ENCODE measurements at regions not wholly inside any gene's neighbourhood (a gene's known extent, or its start where the extent isn't known, plus 50 kb on each side); places are given as distances from the start of the nearest gene placed in this dataset.

DNA sequence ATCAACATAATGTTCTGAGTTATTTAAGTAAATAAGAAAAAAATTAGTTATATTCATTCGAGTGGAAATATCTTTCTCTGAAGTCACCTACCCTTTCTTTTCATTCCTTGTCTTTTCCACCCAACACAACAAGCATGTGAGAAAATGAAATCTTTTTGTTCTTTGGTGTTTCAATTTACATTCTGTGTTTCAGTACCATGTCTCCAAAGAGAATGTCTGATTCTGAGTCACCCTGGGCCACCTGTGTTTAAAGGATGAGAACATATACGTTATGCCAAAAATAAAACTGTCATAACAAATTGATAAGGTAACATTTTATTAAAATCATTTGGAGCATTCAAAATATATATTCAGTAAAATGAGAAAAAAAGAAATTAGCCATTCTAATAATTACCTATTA lies 470.8 kb downstream of the ZNF804A start:
- no peak for DNase-seq

DNA sequence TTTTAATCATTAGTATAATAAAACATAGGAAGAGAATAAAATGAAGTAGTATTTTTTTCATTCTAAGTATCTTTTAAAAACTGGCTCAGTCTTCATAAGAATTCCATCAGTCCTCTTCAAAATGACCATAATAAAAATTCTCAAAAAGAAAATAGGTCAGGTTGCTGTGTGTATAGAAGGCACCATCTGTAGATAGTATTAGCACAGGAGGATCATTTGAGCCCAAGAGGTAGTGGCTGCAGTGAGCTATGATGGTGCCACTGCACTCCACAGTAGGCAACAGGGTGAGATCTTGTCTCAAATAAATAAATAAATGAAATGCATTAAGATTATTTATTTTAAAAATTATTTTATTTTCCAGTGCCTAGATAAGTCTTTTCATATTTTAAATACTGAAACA lies 475.8 kb downstream of the ZNF804A start:
- Mint-ChIP-seq H3K36me3 (ENCODE audit: low read depth) (no peaks in the 10 kb centered on the region), H3K27me3 (ENCODE audit: insufficient read depth) (no peaks in the 10 kb centered on the region), H3K4me3 (no peak overlapping the region), H3K4me1 (no peaks in the 10 kb centered on the region), H3K9me3 (no peaks in the 10 kb centered on the region), H3K27ac (no peak overlapping the region)
- no peaks in the 10 kb centered on the region for H3K4me1 ChIP-seq (ENCODE audit: control insufficient read depth, insufficient read depth, low read length)
- no peaks in the 10 kb centered on the region for H3K9me3 ChIP-seq (ENCODE audit: control insufficient read depth, low read length)
- no peaks in the 10 kb centered on the region for H3K27me3 ChIP-seq (ENCODE audit: control insufficient read depth, insufficient read depth, low read length, poor library complexity, severe bottlenecking)
- no peaks in the 10 kb centered on the region for H3K36me3 ChIP-seq (ENCODE audit: control insufficient read depth, insufficient read depth, low read length)
- no peak overlapping the region for H3K27ac ChIP-seq (ENCODE audit: low read depth, low read length)
- DNase-seq: no peak
- H3K9ac ChIP-seq (ENCODE audit: extremely low read depth, low read length, poor library complexity, severe bottlenecking): no peak overlapping the region
- H3K4me3 ChIP-seq (ENCODE audit: low read length): no peak overlapping the region
- TF ChIP-seq, protein P1, sequence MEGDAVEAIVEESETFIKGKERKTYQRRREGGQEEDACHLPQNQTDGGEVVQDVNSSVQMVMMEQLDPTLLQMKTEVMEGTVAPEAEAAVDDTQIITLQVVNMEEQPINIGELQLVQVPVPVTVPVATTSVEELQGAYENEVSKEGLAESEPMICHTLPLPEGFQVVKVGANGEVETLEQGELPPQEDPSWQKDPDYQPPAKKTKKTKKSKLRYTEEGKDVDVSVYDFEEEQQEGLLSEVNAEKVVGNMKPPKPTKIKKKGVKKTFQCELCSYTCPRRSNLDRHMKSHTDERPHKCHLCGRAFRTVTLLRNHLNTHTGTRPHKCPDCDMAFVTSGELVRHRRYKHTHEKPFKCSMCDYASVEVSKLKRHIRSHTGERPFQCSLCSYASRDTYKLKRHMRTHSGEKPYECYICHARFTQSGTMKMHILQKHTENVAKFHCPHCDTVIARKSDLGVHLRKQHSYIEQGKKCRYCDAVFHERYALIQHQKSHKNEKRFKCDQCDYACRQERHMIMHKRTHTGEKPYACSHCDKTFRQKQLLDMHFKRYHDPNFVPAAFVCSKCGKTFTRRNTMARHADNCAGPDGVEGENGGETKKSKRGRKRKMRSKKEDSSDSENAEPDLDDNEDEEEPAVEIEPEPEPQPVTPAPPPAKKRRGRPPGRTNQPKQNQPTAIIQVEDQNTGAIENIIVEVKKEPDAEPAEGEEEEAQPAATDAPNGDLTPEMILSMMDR (conservative IDR thresholded peaks at IDR 0.05): no peak

More for the DNA sequence above, 470.8 kb downstream of the ZNF804A start:
- 100% methylated on average over 1 of the region's 2 CpGs; no CpG with 5 or more reads in 1 of the 2 experiments for WGBS, 2 experiments (ENCODE audit: insufficient coverage in 1 of 2, insufficient read length in 1 of 2)
- no peak overlapping the region for H3K9ac ChIP-seq (ENCODE audit: extremely low read depth, low read length, poor library complexity, severe bottlenecking)
- H3K27me3 ChIP-seq (ENCODE audit: control insufficient read depth, insufficient read depth, low read length, poor library complexity, severe bottlenecking): no peaks in the 10 kb centered on the region
- H3K36me3 ChIP-seq (ENCODE audit: control insufficient read depth, insufficient read depth, low read length): no peaks in the 10 kb centered on the region
- no peak overlapping the region for H3K27ac Mint-ChIP-seq
- H3K9me3 ChIP-seq (ENCODE audit: control insufficient read depth, low read length): no peaks in the 10 kb centered on the region
- H3K9me3 Mint-ChIP-seq: no peaks in the 10 kb centered on the region
- TF ChIP-seq, protein P1 (conservative IDR thresholded peaks at IDR 0.05): no peak
- H3K36me3 Mint-ChIP-seq (ENCODE audit: low read depth): no peaks in the 10 kb centered on the region
- no peak overlapping the region for H3K4me3 Mint-ChIP-seq
- H3K4me1 ChIP-seq (ENCODE audit: control insufficient read depth, insufficient read depth, low read length): no peaks in the 10 kb centered on the region
- H3K4me1 Mint-ChIP-seq: no peaks in the 10 kb centered on the region
- no peak overlapping the region for H3K27ac ChIP-seq (ENCODE audit: low read depth, low read length)
- no peaks in the 10 kb centered on the region for H3K27me3 Mint-ChIP-seq (ENCODE audit: insufficient read depth)
- H3K4me3 ChIP-seq (ENCODE audit: low read length): no peak overlapping the region

GRCh38 chr2:185082749-185083148 lies 484.4 kb downstream of the ZNF804A start:
- H3K36me3 ChIP-seq (ENCODE audit: control insufficient read depth, insufficient read depth, low read length): no peaks in the 10 kb centered on the region
- H3K9me3 Mint-ChIP-seq: no peaks in the 10 kb centered on the region
- H3K9me3 ChIP-seq (ENCODE audit: control insufficient read depth, low read length): no peaks in the 10 kb centered on the region
- H3K27me3 ChIP-seq (ENCODE audit: control insufficient read depth, insufficient read depth, low read length, poor library complexity, severe bottlenecking): no peaks in the 10 kb centered on the region
- TF ChIP-seq, protein P1 (conservative IDR thresholded peaks at IDR 0.05): no peak
- no peak overlapping the region for H3K27ac ChIP-seq (ENCODE audit: low read depth, low read length)
- no peaks in the 10 kb centered on the region for H3K4me1 Mint-ChIP-seq
- no peaks in the 10 kb centered on the region for H3K27me3 Mint-ChIP-seq (ENCODE audit: insufficient read depth)
- H3K4me1 ChIP-seq (ENCODE audit: control insufficient read depth, insufficient read depth, low read length): no peaks in the 10 kb centered on the region
- H3K9ac ChIP-seq (ENCODE audit: extremely low read depth, low read length, poor library complexity, severe bottlenecking): no peak overlapping the region
- no peak for DNase-seq
- no peak overlapping the region for H3K27ac Mint-ChIP-seq
- no peak overlapping the region for H3K4me3 ChIP-seq (ENCODE audit: low read length)
- no peak overlapping the region for H3K4me3 Mint-ChIP-seq
- H3K36me3 Mint-ChIP-seq (ENCODE audit: low read depth): no peaks in the 10 kb centered on the region
- WGBS, 2 experiments (ENCODE audit: insufficient coverage in 1 of 2, insufficient read length in 1 of 2): 94 to 96% methylated on average over 3 of the region's 3 CpGs
